ENCODE measurements at regions not wholly inside any gene's neighbourhood (a gene's known extent, or its start where the extent isn't known, plus 50 kb on each side); places are given as distances from the start of the nearest gene placed in this dataset.

DNA sequence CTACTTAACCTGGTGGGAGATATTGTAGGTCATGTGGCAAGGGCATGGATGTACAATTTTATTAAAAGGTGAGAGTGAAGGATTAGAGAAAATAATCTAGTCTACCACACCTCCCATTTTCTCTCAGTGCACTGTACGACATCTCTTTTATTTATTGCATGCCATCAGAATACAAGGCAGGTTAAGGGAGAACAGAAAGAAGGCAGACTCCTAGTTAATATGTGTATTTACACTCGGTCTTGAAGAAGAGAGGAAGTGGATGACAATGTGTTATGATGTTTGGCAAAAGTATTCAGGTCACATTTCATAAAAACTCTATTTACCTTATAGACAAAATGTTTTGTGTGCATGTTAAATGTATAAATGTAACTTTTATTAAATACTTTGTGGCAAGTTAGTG is 306.1 kb downstream of the CTH start:
- CTCF ChIA-PET, result no interaction called here
- no peak for TF ChIP-seq POLR2A (IDR thresholded peaks at IDR 0.05; ENCODE audit: borderline replicate concordance, extremely low read depth, insufficient read depth, insufficient read length)
- Histone ChIP-seq H4K20me1 (ENCODE audit: insufficient read depth) (no peaks in the 10 kb centered on the region), H3K9me2 (ENCODE audit: insufficient read depth) (no peaks in the 10 kb centered on the region), H3K9me3 (ENCODE audit: control insufficient read depth in 1 of 2, insufficient read depth in 1 of 2, low read depth in 1 of 2, low read length in 2 of 2) (no peaks in the 10 kb centered on the region), H3K4me2 (ENCODE audit: low read length) (no peak overlapping the region), H3K27ac (ENCODE audit: low read depth, low read length) (no peak overlapping the region), H2AFZ (ENCODE audit: low read depth, low read length, poor library complexity, severe bottlenecking) (no peak overlapping the region), H3K36me3 (ENCODE audit: control insufficient read depth in 1 of 2, insufficient read depth in 2 of 2, low read length in 2 of 2) (no peaks in the 10 kb centered on the region), H3K27me3 (ENCODE audit: insufficient read depth, low read length) (peaks cover 15% of the 10 kb centered on the region; the same call in 1 of the 2 replicates), H3K4me1 (ENCODE audit: control insufficient read depth in 1 of 2, insufficient read depth in 2 of 2, low read length in 2 of 2) (no peaks in the 10 kb centered on the region), H3K79me2 (ENCODE audit: insufficient read depth, low read length) (no peaks in the 10 kb centered on the region), H3K9ac (ENCODE audit: low read length) (no peak overlapping the region), H3K4me3 (replicated peaks in 1 of 2; ENCODE audit: low read depth in 1 of 2, low read length in 2 of 2) (no peak overlapping the region)
- no peak for ATAC-seq
- no peak for DNase-seq (ENCODE audit: low read depth, low spot score)
- POLR2A ChIA-PET, result no interaction called here
- no TSS peak for BruUV-seq (replicated peaks)
- intact Hi-C loops (cut with micrococcal nuclease), result no loop called here
- RAD21 ChIA-PET (ENCODE audit: low non-redundant PET in 1 of 2, low total read pairs in 2 of 2, uncharacterized antibody in 2 of 2, unreplicated experiment in 2 of 2), result no interaction called here

DNA sequence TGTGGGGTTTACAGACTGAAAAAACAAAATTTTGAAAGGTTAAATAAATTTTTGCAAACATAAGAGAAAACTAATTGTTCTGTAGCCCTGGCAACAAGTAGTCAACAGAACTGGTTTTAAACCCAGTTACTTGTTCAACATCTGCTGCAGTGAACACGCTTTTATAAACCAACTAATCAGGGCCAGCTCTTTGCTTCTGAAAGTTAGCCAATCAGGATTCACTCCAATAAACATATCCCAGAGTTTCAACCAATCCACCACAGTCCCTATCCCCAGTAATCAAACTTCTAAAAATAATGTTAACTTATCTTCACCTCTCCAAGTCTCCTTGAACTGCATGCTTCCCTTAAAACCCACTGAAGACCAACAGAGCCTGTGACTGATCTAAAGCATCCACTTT is 306.6 kb downstream of the CTH start:
- no TSS peak for BruUV-seq (replicated peaks)
- Histone ChIP-seq H3K9ac (ENCODE audit: low read length) (no peak overlapping the region), H3K36me3 (ENCODE audit: control insufficient read depth in 1 of 2, insufficient read depth in 2 of 2, low read length in 2 of 2) (no peaks in the 10 kb centered on the region), H3K4me1 (ENCODE audit: control insufficient read depth in 1 of 2, insufficient read depth in 2 of 2, low read length in 2 of 2) (no peaks in the 10 kb centered on the region), H3K27ac (ENCODE audit: low read depth, low read length) (no peak overlapping the region), H3K4me2 (ENCODE audit: low read length) (no peak overlapping the region), H2AFZ (ENCODE audit: low read depth, low read length, poor library complexity, severe bottlenecking) (no peak overlapping the region), H3K9me2 (ENCODE audit: insufficient read depth) (no peaks in the 10 kb centered on the region), H4K20me1 (ENCODE audit: insufficient read depth) (no peaks in the 10 kb centered on the region), H3K79me2 (ENCODE audit: insufficient read depth, low read length) (no peaks in the 10 kb centered on the region), H3K4me3 (replicated peaks in 1 of 2; ENCODE audit: low read depth in 1 of 2, low read length in 2 of 2) (no peak overlapping the region), H3K27me3 (ENCODE audit: insufficient read depth, low read length) (peaks cover 19% of the 10 kb centered on the region; the same call in 1 of the 2 replicates), H3K9me3 (ENCODE audit: control insufficient read depth in 1 of 2, insufficient read depth in 1 of 2, low read depth in 1 of 2, low read length in 2 of 2) (no peaks in the 10 kb centered on the region)
- intact Hi-C loops (cut with micrococcal nuclease), result no loop called here
- POLR2A ChIA-PET, result no interaction called here
- DNase-seq (ENCODE audit: low read depth, low spot score), result no peak
- CTCF ChIA-PET, result no interaction called here
- no peak for ATAC-seq
- RAD21 ChIA-PET (ENCODE audit: low non-redundant PET in 1 of 2, low total read pairs in 2 of 2, uncharacterized antibody in 2 of 2, unreplicated experiment in 2 of 2), result no interaction called here
- no peak for TF ChIP-seq EZH2 (IDR thresholded peaks at IDR 0.05)
- TF ChIP-seq EGR1 (IDR thresholded peaks at IDR 0.05; ENCODE audit: low read depth), result no peak
- no peak for TF ChIP-seq ZFX (IDR thresholded peaks at IDR 0.05)
- TF ChIP-seq SIN3A (IDR thresholded peaks at IDR 0.05; ENCODE audit: low read depth), result no peak
- TF ChIP-seq JUND (IDR thresholded peaks at IDR 0.05), result no peak
- no peak for TF ChIP-seq FOSL1 (IDR thresholded peaks at IDR 0.05; ENCODE audit: low read depth)
- TF ChIP-seq, protein P1, sequence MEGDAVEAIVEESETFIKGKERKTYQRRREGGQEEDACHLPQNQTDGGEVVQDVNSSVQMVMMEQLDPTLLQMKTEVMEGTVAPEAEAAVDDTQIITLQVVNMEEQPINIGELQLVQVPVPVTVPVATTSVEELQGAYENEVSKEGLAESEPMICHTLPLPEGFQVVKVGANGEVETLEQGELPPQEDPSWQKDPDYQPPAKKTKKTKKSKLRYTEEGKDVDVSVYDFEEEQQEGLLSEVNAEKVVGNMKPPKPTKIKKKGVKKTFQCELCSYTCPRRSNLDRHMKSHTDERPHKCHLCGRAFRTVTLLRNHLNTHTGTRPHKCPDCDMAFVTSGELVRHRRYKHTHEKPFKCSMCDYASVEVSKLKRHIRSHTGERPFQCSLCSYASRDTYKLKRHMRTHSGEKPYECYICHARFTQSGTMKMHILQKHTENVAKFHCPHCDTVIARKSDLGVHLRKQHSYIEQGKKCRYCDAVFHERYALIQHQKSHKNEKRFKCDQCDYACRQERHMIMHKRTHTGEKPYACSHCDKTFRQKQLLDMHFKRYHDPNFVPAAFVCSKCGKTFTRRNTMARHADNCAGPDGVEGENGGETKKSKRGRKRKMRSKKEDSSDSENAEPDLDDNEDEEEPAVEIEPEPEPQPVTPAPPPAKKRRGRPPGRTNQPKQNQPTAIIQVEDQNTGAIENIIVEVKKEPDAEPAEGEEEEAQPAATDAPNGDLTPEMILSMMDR (IDR thresholded peaks at IDR 0.05 in 2 of 3, conservative IDR thresholded peaks at IDR 0.05 in 1 of 3; ENCODE audit: borderline replicate concordance in 1 of 3, insufficient read depth in 1 of 3, low read depth in 2 of 3, low read length in 2 of 3), result no peak
- no peak for TF ChIP-seq SRF (IDR thresholded peaks at IDR 0.05; ENCODE audit: low read depth)
- TF ChIP-seq, protein P2, sequence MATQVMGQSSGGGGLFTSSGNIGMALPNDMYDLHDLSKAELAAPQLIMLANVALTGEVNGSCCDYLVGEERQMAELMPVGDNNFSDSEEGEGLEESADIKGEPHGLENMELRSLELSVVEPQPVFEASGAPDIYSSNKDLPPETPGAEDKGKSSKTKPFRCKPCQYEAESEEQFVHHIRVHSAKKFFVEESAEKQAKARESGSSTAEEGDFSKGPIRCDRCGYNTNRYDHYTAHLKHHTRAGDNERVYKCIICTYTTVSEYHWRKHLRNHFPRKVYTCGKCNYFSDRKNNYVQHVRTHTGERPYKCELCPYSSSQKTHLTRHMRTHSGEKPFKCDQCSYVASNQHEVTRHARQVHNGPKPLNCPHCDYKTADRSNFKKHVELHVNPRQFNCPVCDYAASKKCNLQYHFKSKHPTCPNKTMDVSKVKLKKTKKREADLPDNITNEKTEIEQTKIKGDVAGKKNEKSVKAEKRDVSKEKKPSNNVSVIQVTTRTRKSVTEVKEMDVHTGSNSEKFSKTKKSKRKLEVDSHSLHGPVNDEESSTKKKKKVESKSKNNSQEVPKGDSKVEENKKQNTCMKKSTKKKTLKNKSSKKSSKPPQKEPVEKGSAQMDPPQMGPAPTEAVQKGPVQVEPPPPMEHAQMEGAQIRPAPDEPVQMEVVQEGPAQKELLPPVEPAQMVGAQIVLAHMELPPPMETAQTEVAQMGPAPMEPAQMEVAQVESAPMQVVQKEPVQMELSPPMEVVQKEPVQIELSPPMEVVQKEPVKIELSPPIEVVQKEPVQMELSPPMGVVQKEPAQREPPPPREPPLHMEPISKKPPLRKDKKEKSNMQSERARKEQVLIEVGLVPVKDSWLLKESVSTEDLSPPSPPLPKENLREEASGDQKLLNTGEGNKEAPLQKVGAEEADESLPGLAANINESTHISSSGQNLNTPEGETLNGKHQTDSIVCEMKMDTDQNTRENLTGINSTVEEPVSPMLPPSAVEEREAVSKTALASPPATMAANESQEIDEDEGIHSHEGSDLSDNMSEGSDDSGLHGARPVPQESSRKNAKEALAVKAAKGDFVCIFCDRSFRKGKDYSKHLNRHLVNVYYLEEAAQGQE (IDR thresholded peaks at IDR 0.05; ENCODE audit: low read depth), result no peak
- TF ChIP-seq SP1 (IDR thresholded peaks at IDR 0.05; ENCODE audit: low read depth), result no peak
- no peak for TF ChIP-seq EZH2phosphoT487 (IDR thresholded peaks at IDR 0.05; ENCODE audit: borderline replicate concordance)
- TF ChIP-seq POLR2AphosphoS5 (IDR thresholded peaks at IDR 0.05; ENCODE audit: low read depth, low read length), result no peak

Data from HCT116 (cell line).